ENCODE measurements at regions not wholly inside any gene's neighbourhood (a gene's known extent, or its start where the extent isn't known, plus 50 kb on each side); places are given as distances from the start of the nearest gene placed in this dataset.

DNA sequence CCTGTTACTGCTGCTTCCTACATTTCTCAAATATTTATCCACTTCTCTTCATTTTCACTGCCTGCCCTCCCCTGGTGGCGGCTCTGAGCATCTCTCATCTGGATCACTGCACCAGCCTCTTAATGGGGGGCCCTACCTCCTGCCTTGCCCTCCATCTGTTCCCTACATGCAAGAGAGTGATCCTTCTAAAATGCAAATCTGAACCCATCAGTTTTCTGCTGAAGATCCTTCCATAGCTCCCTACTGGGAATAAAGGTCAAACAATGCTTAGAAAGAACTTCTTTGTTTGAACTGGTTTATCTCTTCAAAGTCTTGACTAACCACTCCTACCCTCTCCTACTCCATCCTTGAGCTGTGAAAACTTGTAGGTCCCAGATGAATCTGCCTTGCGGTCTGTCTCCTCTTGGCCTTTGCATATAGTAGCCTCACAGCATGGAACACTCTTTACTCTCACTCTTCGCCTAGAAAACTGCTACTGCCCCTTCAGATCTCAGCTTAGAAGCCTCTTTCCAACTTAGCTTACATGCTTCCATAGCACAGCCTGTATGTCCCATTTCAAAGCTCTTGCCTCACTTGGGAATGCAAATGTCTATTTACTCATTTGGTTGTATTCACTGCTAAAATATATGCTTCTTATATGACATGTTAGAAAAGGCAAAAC lies 119.3 kb downstream of the QRSL1 start:
- H3K27ac ChIP-seq (ENCODE audit: extremely low read depth, low read depth, low read length): no peak overlapping the region
- intact Hi-C loops (cut with micrococcal nuclease): no loop called here
- H3K9me3 ChIP-seq (replicated peaks; ENCODE audit: control insufficient read depth, insufficient read depth, low read depth, low read length): no peaks in the 10 kb centered on the region; the same call in 1 of the 2 replicates
- no peaks in the 10 kb centered on the region; a peak in 1 of 5 replicates for H3K27me3 ChIP-seq (ENCODE audit: control insufficient read depth in 2 of 2, insufficient read depth in 2 of 2, low read length in 2 of 2)
- no peak overlapping the region for H3K4me3 ChIP-seq
- no peaks in the 10 kb centered on the region for H3K36me3 ChIP-seq (ENCODE audit: control insufficient read depth, insufficient read depth, low read length)
- DNase-seq (ENCODE audit: extremely low read depth in 1 of 4, low spot score in 3 of 4) (peak in 1 of 4 experiments; percentile 12), FAIRE-seq (no peak), ATAC-seq (peak; percentile 44; the same call in 1 of the 3 replicates)
- no peak overlapping the region for H2AFZ ChIP-seq (ENCODE audit: low read depth, low read length)
- POLR2A ChIA-PET: interaction anchor here (0.9 kb wide), 1 partner anchor 12 kb away, joined by 3 read pairs; no protein-coding TSS in a partner anchor
- H3K79me2 ChIP-seq (ENCODE audit: control insufficient read depth, insufficient read depth, low read length): no peaks in the 10 kb centered on the region
- no peaks in the 10 kb centered on the region for H3K9me1 ChIP-seq (ENCODE audit: control insufficient read depth, insufficient read depth, low read length)
- TF ChIP-seq U2AF2 (optimal IDR thresholded peaks at IDR 0.05; ENCODE audit: low read depth, low read length): no peak
- TF ChIP-seq, protein P1, sequence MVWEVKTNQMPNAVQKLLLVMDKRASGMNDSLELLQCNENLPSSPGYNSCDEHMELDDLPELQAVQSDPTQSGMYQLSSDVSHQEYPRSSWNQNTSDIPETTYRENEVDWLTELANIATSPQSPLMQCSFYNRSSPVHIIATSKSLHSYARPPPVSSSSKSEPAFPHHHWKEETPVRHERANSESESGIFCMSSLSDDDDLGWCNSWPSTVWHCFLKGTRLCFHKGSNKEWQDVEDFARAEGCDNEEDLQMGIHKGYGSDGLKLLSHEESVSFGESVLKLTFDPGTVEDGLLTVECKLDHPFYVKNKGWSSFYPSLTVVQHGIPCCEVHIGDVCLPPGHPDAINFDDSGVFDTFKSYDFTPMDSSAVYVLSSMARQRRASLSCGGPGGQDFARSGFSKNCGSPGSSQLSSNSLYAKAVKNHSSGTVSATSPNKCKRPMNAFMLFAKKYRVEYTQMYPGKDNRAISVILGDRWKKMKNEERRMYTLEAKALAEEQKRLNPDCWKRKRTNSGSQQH (CRISPR knock-in tag; IDR thresholded peaks at IDR 0.05): no peak
- TF ChIP-seq CTCF (IDR thresholded peaks at IDR 0.05 in 2 of 3, conservative IDR thresholded peaks at IDR 0.05 in 1 of 3; ENCODE audit: insufficient read depth in 2 of 3, low read depth in 1 of 3, low read length in 3 of 3): peak in 1 of 3 experiments; percentile 22; a peak in 1 of 6 replicates
- TF ChIP-seq KDM1A (IDR thresholded peaks at IDR 0.05): no peak
- BruUV-seq (replicated peaks): no TSS peak
- in situ Hi-C loops (cut with MboI): no loop called here
- no peaks in the 10 kb centered on the region; a peak in 1 of 5 replicates for H3K4me1 ChIP-seq (replicated peaks in 1 of 2; ENCODE audit: control insufficient read depth in 2 of 2, insufficient read depth in 2 of 2, low read length in 2 of 2)
- no peaks in the 10 kb centered on the region for H4K20me1 ChIP-seq (replicated peaks; ENCODE audit: control insufficient read depth, insufficient read depth, low read length)
- WGBS (ENCODE audit: insufficient coverage, low coverage, missing lambda C conversion rate): 13% methylated on average over 3 of the region's 3 CpGs
- no peak overlapping the region for H3K4me2 ChIP-seq (ENCODE audit: insufficient read depth, low read length)
- CTCF ChIA-PET (ENCODE audit: low intra/inter-chr PET ratio): no interaction called here
- H3K9ac ChIP-seq (ENCODE audit: insufficient read depth in 1 of 2, low read depth in 2 of 2, low read length in 2 of 2): no peak overlapping the region

Measured in K562 (cell line).